Body of pancreas (tissue), 4 donors: ENCODE measurements at regions not wholly inside any gene's neighbourhood (a gene's known extent, or its start where the extent isn't known, plus 50 kb on each side); places are given as distances from the start of the nearest gene placed in this dataset.

Experiments used
- ATAC-seq: fragments of 150-250 bp; one replicate; pipeline ENCODE4 v1.9.1; 2016
- DNase-seq, 4 donors: peaks; one replicate each; pipeline ENCODE4 v3.0.0-alpha.2; 2019
- H3K27ac ChIP-seq, 4 donors: fragments of 200-600 bp; sonication (generic); 1 replicate in 3 of 4; 2 replicates in 1 of 4; pipeline versions ENCODE4 v1.5.1 to v1.6.1; 2016 to 2019; ENCODE audit warnings: mild to moderate bottlenecking in 1 of 4, mixed read lengths in 1 of 4, moderate library complexity in 1 of 4
- H3K27me3 ChIP-seq, 2 donors: fragments of 200-600 bp; sonication (generic); one replicate each; pipeline ENCODE4 v1.6.0; 2016; ENCODE audit warnings: mild to moderate bottlenecking in 1 of 2
- H3K36me3 ChIP-seq, 2 donors: fragments of 200-600 bp; sonication (generic); replicated peaks in 1 of 2; 2 replicates each; pipeline ENCODE4 v1.5.1; 2016; ENCODE audit warnings: low read depth in 2 of 2; ENCODE audit not compliant: insufficient read depth in 1 of 2
- H3K4me1 ChIP-seq: fragments of 200-600 bp; sonication (generic); one replicate; pipeline ENCODE4 v1.6.0; 2016
- H3K4me3 ChIP-seq, 2 donors: fragments of 200-600 bp; sonication (generic); 1 replicate in 1 of 2; 2 replicates in 1 of 2; pipeline ENCODE4 v1.5.1; 2016 to 2019
- H3K9me3 ChIP-seq, 3 donors: fragments of 200-600 bp; sonication (generic); 1 replicate in 2 of 3; 2 replicates in 1 of 3; pipeline ENCODE4 v1.5.1; 2016
- POLR2A ChIP-seq, 3 donors: fragments of 450-650 bp; IDR thresholded peaks; one replicate each; pipeline ENCODE4 v1.6.1; 2016; ENCODE audit warnings: antibody characterized with exemption in 3 of 3, mild to moderate bottlenecking in 2 of 3
- whole genome bisulfite sequencing, 2 donors: methylation state at CpG; one replicate each; pipeline ENCODE4 v1.1.5; 2017; 5-methylcytosine and 5-hydroxymethylcytosine counted together
- intact Hi-C: fragments of 100-400 bp; cut with DNase I; formaldehyde crosslinking; loops from one replicate; pipeline ENCODE4 v1.15.1; 2023
- TF ChIP-seq, protein P1 (sequence below), 7 experiments: fragments of 450-650 bp in 4 of 7; fragments of 200-600 bp in 3 of 7; sonication (generic) in 3 of 7; IDR thresholded peaks; one replicate each; pipeline ENCODE4 v1.5.1; 2016 to 2019; ENCODE audit warnings: antibody characterized with exemption in 7 of 7

DNA sequence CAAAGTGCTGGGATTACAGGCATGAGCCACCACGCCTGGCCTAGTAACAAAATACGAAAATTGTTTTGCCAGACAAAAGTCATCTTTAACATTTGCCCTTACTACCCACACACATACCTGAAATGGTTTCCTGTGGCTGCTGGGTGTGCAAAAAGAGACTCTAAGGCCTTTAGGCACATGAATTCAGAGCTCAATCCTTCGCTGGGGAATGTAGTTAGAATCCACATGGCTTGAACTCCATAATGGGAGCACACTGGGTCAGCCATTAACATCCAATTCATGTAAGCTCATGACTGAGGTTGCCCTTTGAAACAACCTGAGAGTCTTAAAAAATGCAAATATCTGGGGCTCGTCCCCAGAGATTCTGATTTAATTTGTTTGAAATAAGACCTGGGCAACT is 87.8 kb downstream of the HPGD start:
- Histone ChIP-seq H3K4me3 (no peak overlapping the region), H3K27me3 (no peaks in the 10 kb centered on the region), H3K36me3 (no peaks in the 10 kb centered on the region), H3K9me3 (no peaks in the 10 kb centered on the region), H3K27ac (no peak overlapping the region), H3K4me1 (no peaks in the 10 kb centered on the region)
- ATAC-seq, result no peak
- intact Hi-C loops, result no loop called here
- no peak for TF ChIP-seq POLR2A (IDR thresholded peaks at IDR 0.05)
- TF ChIP-seq, protein P1, sequence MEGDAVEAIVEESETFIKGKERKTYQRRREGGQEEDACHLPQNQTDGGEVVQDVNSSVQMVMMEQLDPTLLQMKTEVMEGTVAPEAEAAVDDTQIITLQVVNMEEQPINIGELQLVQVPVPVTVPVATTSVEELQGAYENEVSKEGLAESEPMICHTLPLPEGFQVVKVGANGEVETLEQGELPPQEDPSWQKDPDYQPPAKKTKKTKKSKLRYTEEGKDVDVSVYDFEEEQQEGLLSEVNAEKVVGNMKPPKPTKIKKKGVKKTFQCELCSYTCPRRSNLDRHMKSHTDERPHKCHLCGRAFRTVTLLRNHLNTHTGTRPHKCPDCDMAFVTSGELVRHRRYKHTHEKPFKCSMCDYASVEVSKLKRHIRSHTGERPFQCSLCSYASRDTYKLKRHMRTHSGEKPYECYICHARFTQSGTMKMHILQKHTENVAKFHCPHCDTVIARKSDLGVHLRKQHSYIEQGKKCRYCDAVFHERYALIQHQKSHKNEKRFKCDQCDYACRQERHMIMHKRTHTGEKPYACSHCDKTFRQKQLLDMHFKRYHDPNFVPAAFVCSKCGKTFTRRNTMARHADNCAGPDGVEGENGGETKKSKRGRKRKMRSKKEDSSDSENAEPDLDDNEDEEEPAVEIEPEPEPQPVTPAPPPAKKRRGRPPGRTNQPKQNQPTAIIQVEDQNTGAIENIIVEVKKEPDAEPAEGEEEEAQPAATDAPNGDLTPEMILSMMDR (IDR thresholded peaks at IDR 0.05), result no peak
- DNase-seq, result no peak
- 80 to 81% methylated on average over 4 of the region's 4 CpGs for WGBS, 2 donors

DNA sequence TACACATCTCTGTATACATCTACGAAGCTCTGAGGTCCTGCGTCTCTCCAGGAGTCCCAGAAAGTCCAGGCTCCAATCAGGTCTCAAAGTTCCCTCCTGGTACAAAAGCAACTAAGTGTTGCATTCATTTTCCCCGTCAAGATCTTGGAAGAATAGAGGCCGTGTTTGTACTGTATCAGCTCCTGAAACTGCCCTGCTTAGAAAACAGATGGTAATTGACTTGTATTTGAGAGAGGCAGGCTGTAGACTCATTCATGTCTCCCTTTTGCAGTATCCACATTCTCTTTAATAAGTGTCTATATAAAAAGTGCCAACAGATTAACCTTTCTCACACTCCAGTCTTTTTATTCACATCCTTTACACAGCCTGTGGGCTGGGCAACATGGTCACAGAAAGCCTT is 91.7 kb downstream of the HPGD start:
- TF ChIP-seq, protein P1 (IDR thresholded peaks at IDR 0.05), result no peak
- no peak for TF ChIP-seq POLR2A (IDR thresholded peaks at IDR 0.05)
- H3K27ac ChIP-seq, result no peak overlapping the region
- no peaks in the 10 kb centered on the region for H3K27me3 ChIP-seq
- H3K4me3 ChIP-seq, result no peak overlapping the region
- DNase-seq (no peak), ATAC-seq (no peak)
- H3K4me1 ChIP-seq, result no peaks in the 10 kb centered on the region
- no peaks in the 10 kb centered on the region for H3K9me3 ChIP-seq
- no peaks in the 10 kb centered on the region for H3K36me3 ChIP-seq
- intact Hi-C loops, result no loop called here
- 65 to 71% methylated on average over 4 of the region's 4 CpGs for WGBS, 2 donors

DNA sequence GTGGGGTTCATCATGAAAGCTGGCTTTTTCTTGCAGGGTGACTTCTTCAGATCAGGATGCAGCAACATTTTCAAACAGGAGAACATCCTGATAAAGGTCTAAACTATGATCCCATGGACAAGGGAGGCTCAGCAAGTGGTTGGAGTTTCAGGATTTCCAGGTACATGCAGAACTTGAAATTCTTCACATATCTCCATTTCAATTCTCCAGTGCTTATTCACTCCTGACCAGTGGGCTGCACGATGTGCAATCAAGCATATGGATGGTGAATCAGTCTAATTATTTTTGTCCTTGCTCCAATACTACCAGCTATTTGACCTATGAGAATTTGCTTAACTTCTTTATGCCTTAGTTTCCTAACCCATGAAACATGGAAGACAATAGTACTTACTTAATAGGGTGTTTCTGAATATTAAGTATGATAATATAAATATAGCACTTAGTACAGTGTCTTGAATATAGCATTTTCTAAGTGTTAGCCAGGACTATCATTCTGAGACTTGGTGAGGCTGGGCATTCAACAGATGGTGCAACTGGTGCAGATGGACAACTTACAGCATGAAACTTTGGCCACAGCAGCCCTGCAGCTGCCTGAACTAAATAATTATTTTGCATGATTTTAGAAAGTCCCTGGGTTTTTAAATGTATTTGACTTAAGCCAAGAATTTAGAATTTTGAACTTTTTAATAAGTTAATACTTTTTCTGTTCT is 92.4 kb downstream of the HPGD start:
- H3K36me3 ChIP-seq, result no peaks in the 10 kb centered on the region
- ATAC-seq, result no peak
- H3K27ac ChIP-seq, result no peak overlapping the region
- intact Hi-C loops, result no loop called here
- no peak overlapping the region for H3K4me3 ChIP-seq
- no peaks in the 10 kb centered on the region for H3K27me3 ChIP-seq
- H3K9me3 ChIP-seq, result no peaks in the 10 kb centered on the region
- no peak for DNase-seq
- WGBS, 2 donors, result 65 to 69% methylated on average over 1 of the region's 1 CpG
- TF ChIP-seq POLR2A (IDR thresholded peaks at IDR 0.05), result no peak
- TF ChIP-seq, protein P1 (IDR thresholded peaks at IDR 0.05), result no peak
- no peaks in the 10 kb centered on the region for H3K4me1 ChIP-seq

DNA sequence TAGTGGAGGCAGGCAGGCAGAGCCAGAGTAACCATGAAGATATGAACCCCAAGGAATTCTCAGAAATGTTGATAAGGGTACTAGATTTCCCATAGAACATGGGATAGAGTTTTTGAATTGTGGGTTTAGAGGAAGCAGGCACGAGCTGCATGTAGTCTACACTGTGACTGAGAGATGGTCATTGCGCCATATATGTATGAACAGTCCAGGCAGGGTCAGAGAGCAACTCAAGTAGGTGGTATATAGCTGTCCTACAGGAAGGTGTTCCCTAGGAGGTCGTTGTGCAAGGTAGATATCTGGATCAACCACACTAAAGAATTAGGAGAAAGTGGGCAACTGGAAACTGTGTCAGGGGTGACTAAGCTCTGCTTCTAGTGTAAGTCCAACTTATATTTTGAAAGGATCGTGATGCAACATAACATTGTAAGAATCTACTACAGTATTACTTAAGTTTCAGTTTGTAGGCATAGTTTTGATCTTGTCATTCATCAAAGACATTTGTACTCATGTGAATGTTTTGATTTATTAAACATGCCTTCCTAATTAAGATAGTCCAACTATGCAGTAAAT is 94.6 kb downstream of the HPGD start:
- no peaks in the 10 kb centered on the region for H3K27me3 ChIP-seq
- DNase-seq (no peak), ATAC-seq (no peak)
- H3K36me3 ChIP-seq, result no peaks in the 10 kb centered on the region
- no peak for TF ChIP-seq POLR2A (IDR thresholded peaks at IDR 0.05)
- TF ChIP-seq, protein P1 (IDR thresholded peaks at IDR 0.05), result no peak
- intact Hi-C loops, result no loop called here
- peaks cover 9% of the 10 kb centered on the region for H3K4me1 ChIP-seq
- no peak overlapping the region for H3K27ac ChIP-seq
- 60 to 71% methylated on average over 4 of the region's 4 CpGs for WGBS, 2 donors
- H3K9me3 ChIP-seq, result no peaks in the 10 kb centered on the region
- no peak overlapping the region for H3K4me3 ChIP-seq

DNA sequence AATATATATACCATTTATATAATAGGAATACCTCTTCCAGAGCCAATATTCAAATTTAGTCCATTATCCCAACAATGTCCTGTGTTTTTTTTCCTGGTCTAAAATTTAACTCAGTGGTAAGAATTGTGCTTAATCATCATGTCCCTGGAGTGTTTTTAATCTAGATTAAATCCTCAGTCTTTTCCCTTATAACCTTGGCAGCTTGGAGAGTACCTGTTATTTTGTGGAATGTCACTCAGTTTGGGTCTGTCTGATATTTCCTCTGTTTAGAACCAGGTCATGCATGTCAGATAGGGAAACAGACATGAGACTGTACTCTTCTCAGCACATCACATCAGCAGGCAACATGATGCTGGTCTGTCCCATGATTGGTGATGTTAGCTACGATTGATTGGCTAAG is 96.6 kb downstream of the HPGD start:
- no peaks in the 10 kb centered on the region for H3K27me3 ChIP-seq
- no peak overlapping the region for H3K27ac ChIP-seq
- ATAC-seq (no peak), DNase-seq (no peak)
- no peaks in the 10 kb centered on the region for H3K9me3 ChIP-seq
- H3K36me3 ChIP-seq, result no peaks in the 10 kb centered on the region
- TF ChIP-seq, protein P1 (IDR thresholded peaks at IDR 0.05), result no peak
- TF ChIP-seq POLR2A (IDR thresholded peaks at IDR 0.05), result no peak
- intact Hi-C loops, result no loop called here
- H3K4me1 ChIP-seq, result peaks cover 9% of the 10 kb centered on the region
- 61 to 78% methylated on average over 1 of the region's 1 CpG for WGBS, 2 donors
- no peak overlapping the region for H3K4me3 ChIP-seq
